Epithelial cell of esophagus (primary cell): ENCODE measurements at regions not wholly inside any gene's neighbourhood (a gene's known extent, or its start where the extent isn't known, plus 50 kb on each side); places are given as distances from the start of the nearest gene placed in this dataset.
"Not testable (repeated sequence)": the region's sequence is repeated elsewhere in the genome, so short reads cannot be mapped to it uniquely, and the experiment has no call there.

Experiments used
- DNase-seq: peaks from one replicate; pipeline ENCODE4 v3.0.0; 2010; ENCODE audit warnings: low read depth
- H3K4me3 ChIP-seq: 2 replicates; pipeline ENCODE4 v1.5.1; 2011; ENCODE audit warnings: mild to moderate bottlenecking, low read length, control low read depth
- TF ChIP-seq, protein P1 (sequence below): IDR thresholded peaks from 2 replicates; pipeline ENCODE4 v1.5.1; 2011; ENCODE audit warnings: low read depth, mild to moderate bottlenecking, low read length, control low read depth, inconsistent platforms; ENCODE audit not compliant: insufficient read depth; ENCODE audit errors: missing control alignments

DNA sequence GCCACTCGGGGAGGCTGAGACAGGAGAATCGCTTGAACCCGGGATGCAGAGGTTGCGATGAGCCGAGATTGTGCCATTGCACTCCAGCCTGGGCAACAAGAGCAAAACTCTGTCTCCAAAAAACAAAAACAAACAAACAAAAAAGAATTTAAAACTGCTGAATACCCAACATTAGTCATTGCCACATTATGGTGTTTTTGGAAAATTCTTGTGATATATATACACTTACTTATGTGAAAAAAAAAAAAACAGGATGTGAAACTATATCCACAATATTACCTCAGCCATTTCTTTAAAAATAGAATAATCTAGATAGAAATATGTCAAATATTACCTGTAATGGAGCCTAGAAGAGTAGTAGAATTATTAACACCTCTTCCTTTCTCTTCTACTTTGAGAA lies 288.3 kb upstream of the FN1 start:
- DNase-seq: no peak
- TF ChIP-seq, protein P1, sequence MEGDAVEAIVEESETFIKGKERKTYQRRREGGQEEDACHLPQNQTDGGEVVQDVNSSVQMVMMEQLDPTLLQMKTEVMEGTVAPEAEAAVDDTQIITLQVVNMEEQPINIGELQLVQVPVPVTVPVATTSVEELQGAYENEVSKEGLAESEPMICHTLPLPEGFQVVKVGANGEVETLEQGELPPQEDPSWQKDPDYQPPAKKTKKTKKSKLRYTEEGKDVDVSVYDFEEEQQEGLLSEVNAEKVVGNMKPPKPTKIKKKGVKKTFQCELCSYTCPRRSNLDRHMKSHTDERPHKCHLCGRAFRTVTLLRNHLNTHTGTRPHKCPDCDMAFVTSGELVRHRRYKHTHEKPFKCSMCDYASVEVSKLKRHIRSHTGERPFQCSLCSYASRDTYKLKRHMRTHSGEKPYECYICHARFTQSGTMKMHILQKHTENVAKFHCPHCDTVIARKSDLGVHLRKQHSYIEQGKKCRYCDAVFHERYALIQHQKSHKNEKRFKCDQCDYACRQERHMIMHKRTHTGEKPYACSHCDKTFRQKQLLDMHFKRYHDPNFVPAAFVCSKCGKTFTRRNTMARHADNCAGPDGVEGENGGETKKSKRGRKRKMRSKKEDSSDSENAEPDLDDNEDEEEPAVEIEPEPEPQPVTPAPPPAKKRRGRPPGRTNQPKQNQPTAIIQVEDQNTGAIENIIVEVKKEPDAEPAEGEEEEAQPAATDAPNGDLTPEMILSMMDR: no peak
- H3K4me3 ChIP-seq: no peak overlapping the region

DNA sequence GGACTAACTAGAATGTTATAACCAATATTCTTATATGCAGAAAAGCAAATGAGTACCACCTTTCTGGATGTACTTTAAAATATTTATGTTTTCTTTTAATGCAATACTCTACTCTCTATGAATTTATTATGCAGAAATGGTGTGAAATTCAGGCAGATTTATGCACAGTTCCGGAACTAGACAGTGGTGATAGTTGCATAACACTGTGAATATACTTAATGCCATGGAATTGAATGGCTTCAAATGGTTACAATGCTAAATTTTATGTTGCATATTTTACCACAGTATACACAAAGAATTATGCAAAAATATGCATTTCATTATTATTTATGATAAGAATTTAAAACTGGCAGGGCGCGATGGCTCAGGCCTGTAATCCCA lies 287.8 kb upstream of the FN1 start:
- H3K4me3 ChIP-seq: no peak overlapping the region
- DNase-seq: no peak
- TF ChIP-seq, protein P1: no peak

DNA sequence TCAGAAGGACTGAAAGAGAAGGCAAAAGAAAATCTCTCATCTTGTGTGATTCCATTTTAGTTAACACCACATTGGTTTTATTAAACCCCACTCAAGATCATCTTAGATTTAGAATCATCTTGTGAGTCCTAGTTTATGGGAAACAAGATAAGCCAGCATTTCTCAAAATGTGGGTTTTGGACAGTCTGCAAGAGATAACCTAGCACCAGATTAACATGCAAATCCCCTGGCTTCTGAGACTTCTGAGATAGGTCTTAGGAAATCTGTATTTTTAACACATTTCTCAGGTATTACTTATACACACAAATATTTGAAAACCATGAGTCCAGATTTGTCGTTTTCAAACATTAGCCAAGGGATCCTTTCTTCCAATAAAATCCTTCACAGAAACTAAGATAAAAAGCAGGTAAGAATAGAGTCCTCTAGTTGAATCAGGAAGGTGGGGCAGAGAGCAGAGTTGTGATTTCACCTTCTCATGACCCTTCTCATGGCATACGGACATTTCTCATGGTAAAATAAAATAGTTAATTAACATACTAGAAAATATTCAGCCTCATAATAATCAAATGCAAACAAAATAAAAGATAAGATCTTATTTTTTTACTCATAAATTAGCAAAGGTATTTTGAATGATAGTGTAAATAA lies 287.2 kb upstream of the FN1 start:
- no peak for DNase-seq
- no peak overlapping the region for H3K4me3 ChIP-seq
- TF ChIP-seq, protein P1: no peak

DNA sequence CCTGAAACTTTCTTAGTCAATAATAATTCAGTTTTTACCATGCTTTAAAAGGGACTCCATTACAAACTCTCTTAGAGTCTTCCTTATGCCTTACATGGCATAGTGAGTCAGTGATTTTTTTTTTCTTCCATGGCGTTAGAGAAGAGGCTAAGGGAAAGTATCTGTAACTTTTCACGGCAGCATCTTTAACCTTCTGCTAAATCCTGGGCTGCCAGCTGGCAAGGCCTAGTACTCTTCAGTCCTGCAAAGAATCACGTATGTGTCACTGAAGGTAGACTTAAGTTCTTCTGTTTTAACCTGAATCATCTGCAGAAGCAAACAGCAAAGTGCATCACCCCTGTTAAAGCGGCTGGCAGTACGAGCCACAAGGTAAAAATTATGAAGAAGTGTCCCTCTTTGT lies 286.3 kb upstream of the FN1 start:
- TF ChIP-seq, protein P1: no peak
- no peak for DNase-seq
- no peak overlapping the region for H3K4me3 ChIP-seq

DNA sequence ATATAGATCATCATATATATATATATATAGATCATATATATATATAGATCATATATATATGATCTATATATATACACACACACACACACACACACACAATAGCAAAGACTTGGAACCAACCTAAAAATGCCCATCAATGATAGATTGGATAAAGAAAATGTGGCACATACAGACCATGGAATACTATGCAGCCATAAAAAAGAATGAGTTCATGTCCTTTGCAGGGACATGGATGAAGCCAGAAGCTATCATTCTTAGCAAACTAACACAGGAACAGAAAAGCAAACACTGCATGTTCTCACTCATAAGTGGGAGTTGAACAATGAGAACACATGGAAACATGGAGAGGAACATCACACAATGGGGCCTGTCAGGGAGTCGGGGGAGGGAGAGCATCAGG lies 285.6 kb upstream of the FN1 start:
- DNase-seq, H3K4me3 ChIP-seq: not testable (repeated sequence)

DNA sequence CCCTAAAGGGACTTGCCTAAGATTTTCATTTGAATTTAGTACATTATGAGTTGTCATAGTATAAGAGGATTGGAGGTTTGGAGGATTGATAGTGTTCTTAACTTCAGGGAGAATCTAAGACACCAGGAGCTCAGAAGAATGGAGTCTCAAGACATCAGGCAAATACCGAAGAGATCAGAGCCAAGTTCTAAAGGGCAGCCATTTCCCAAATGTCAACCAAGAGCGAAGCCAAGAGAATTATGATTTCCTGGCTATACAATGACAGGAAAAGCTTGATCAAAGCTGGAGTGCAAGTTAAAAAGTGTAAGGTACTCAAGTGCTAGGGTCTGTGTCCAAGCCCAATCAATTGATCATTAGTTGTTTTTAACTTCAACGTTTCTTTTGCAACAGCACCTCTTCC lies 283.0 kb upstream of the FN1 start:
- TF ChIP-seq, protein P1: no peak
- DNase-seq: no peak
- no peak overlapping the region for H3K4me3 ChIP-seq

DNA sequence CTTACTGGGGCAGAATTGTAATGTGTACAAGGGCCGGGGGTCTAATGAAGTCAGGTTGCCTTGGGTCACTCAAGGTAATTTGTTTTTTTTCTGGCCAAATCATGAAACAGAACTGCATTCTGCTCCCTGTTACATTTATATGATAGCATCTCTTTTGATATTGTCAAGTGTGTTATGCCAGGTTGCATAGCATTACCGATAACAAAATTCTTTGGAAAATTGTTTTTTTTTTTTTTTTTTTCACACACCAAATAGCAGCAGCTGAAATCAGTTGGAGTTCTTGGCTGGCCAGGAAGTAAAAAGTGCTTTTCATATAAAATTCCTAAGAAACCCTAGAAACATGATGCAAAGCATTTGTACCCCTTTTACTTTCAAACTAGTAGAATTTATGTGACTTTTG lies 282.6 kb upstream of the FN1 start:
- no peak overlapping the region for H3K4me3 ChIP-seq
- no peak for DNase-seq
- TF ChIP-seq, protein P1: no peak
